ENCODE measurements at regions not wholly inside any gene's neighbourhood (a gene's known extent, or its start where the extent isn't known, plus 50 kb on each side); places are given as distances from the start of the nearest gene placed in this dataset.

GRCh38 chr17:70924776-70925175 lies 755.4 kb downstream of the KCNJ2 start:
- no peak for TF ChIP-seq POLR2AphosphoS5 (IDR thresholded peaks at IDR 0.05)
- TF ChIP-seq CTCF (IDR thresholded peaks at IDR 0.05) = no peak
- no peak for TF ChIP-seq POLR2A (IDR thresholded peaks at IDR 0.05)
